Activated CD4-positive, alpha-beta T cell treated with anti-CD3 and anti-CD28 coated beads, Interleukin-10, Interleukin-2, amounts not matched to agents 100 ng/mL and 50 ng/mL, durations not matched to agents 16 hours and 8 hours (primary cell): ENCODE measurements at regions not wholly inside any gene's neighbourhood (a gene's known extent, or its start where the extent isn't known, plus 50 kb on each side); places are given as distances from the start of the nearest gene placed in this dataset.

Experiments
- DNase-seq: peaks from one replicate; pipeline ENCODE4 v3.0.0-alpha.2; 2020

GRCh38 chr11:96614101-96614500, 224.3 kb downstream of the JRKL start:
- no peak for DNase-seq

GRCh38 chr11:96614846-96615245, 225.0 kb downstream of the JRKL start:
- no peak for DNase-seq

GRCh38 chr11:96620464-96621044, 230.7 kb downstream of the JRKL start:
- DNase-seq: no peak

GRCh38 chr11:96621161-96621560, 231.3 kb downstream of the JRKL start:
- no peak for DNase-seq

- DNase-seq: no peak
Observed at GRCh38 chr11:96622026-96622634, 232.3 kb downstream of the JRKL start.

- DNase-seq: no peak
Observed at GRCh38 chr11:96624126-96624525, 234.3 kb downstream of the JRKL start.

- no peak for DNase-seq
Observed at GRCh38 chr11:96627376-96627775, 237.6 kb downstream of the JRKL start.

- no peak for DNase-seq
Observed at GRCh38 chr11:96635655-96636054, 245.8 kb downstream of the JRKL start.

- no peak for DNase-seq
Observed at GRCh38 chr11:96641261-96641660, 251.4 kb downstream of the JRKL start.

GRCh38 chr11:96642583-96642982, 252.8 kb downstream of the JRKL start:
- DNase-seq: no peak

- no peak for DNase-seq
Observed at GRCh38 chr11:96643173-96643572, 253.4 kb downstream of the JRKL start.

- DNase-seq: no peak
Observed at GRCh38 chr11:96647621-96648020, 257.8 kb downstream of the JRKL start.

- no peak for DNase-seq
Observed at GRCh38 chr11:96648991-96649390, 259.2 kb downstream of the JRKL start.

- DNase-seq: no peak
Observed at GRCh38 chr11:96652516-96652915, 262.7 kb downstream of the JRKL start.

- no peak for DNase-seq
Observed at GRCh38 chr11:96655474-96655873, 265.7 kb downstream of the JRKL start.

GRCh38 chr11:96658436-96658835, 268.6 kb downstream of the JRKL start:
- no peak for DNase-seq

- no peak for DNase-seq
Observed at GRCh38 chr11:96664110-96664509, 274.3 kb downstream of the JRKL start.

- no peak for DNase-seq
Observed at GRCh38 chr11:96680211-96681018, 290.6 kb downstream of the JRKL start.

- DNase-seq: no peak
Observed at GRCh38 chr11:96681019-96681716, 291.4 kb downstream of the JRKL start.

GRCh38 chr11:96694338-96694737, 304.5 kb downstream of the JRKL start:
- DNase-seq: no peak

- no peak for DNase-seq
Observed at GRCh38 chr11:96696731-96697130, 306.9 kb downstream of the JRKL start.

- no peak for DNase-seq
Observed at GRCh38 chr11:96697466-96697865, 307.7 kb downstream of the JRKL start.

GRCh38 chr11:96704847-96705246, 315.0 kb downstream of the JRKL start:
- DNase-seq: no peak

- DNase-seq: no peak
Observed at GRCh38 chr11:96706761-96707160, 316.9 kb downstream of the JRKL start.
